ENCODE measurements at regions not wholly inside any gene's neighbourhood (a gene's known extent, or its start where the extent isn't known, plus 50 kb on each side); places are given as distances from the start of the nearest gene placed in this dataset.
A peak's percentile ranks its signal among the peaks of the same experiment; 100 is the strongest.

DNA sequence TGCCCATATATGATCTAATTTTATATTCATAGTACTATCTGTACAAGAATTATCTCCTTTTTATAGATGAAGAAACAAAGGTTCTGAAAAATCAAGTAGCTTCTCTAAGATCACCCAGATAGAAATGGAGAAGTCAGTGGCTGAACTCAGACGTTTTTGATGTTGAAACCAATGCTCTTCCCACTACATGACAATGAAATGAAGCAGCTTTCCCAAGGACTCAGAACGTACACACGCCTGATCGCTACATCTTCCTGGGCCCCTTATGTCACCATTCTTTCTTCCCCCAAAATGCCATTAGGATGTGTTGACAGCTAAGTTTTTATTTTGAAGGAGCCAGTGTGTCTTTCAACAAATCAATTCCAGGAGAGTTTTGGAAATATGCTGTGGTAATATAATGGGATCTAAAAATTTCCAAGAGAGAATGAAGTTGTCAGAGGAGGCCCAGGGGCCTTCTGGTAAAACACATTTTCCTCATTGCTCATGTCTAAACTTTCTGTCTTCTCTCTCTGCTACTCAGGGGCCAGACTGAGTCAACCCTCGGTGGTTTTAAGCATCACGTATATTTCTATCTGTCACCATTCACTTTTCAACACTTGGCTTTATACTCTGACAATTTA lies 98.1 kb upstream of the COL21A1 start:
- no peak for DNase-seq

DNA sequence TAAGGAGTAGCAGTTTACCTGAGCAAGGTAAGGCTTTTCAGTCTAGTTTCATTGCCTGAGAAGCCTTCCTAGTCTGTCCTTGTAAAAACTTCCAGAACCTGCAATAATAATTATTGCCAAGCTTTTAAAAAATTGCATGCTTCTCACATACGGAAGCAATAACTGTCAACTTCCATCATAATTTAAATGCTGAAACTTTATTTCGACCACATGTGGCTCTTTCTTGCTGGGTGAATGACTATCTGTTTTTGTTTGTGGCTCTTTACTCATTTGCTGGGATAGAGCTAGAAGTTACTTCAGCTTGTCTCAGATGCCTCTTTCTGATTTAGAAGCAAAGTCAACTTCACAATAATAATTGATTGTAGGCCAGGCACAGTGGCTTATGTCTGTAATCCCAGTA lies 95.9 kb upstream of the COL21A1 start:
- no peak for DNase-seq

- DNase-seq, result no peak
These were observed 92.1 kb upstream of the COL21A1 start for GRCh38 chr6:56339524-56339923.

GRCh38 chr6:56335726-56336125 lies 88.3 kb upstream of the COL21A1 start:
- no peak for DNase-seq

DNA sequence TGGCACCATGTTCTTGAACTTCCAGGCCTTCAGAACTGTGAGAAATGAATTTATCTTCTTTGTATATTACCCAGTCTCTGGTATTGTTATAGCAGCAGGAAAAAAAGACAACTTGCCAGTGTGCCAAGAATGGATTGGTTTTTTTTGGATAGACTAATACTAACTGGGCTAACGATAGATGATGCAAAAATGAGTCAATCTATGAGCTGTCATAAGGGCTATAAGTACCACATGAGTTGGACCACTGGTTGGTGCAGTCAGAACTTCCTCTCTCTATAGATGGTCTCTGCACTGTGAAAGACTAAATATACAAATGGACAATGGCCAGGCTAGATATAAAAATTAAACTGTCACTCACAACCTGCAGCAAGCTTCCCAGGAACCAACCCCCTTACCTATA lies 87.6 kb upstream of the COL21A1 start:
- DNase-seq, result no peak

DNA sequence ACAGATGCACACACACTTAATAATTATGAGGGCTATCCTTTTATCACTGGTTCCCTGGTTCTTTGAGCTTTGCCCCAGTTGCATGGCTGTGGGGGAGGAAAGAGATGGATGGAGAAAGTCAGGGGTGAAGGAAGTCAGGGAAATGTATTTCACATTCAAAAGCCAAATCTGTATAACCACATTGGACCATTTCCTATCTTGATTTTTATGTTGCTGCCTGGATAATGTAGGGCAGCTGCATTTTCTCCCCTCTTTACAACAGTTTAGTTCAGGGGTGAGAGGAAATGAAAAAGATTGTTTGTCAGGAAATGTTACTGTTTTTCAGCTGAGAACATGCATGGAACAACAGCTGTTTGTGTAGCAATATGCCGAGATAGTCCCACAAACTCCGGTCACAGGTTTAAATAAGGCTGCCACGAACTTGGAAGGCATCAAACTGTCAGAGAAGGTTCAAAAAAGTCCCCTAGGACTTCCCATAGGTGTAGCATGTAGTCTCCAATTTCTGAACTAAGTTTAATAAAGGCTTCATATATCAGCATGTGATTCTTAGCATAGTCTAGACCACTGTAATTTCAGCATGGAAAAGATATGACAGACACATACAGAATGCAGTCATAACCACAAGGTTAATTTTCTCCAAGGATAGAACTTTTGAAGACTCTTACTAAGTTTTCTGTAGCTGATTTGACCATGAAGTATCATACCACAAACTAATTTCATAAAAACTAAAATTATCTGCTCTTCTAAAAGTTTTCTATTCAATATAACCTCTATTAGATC lies 82.1 kb upstream of the COL21A1 start:
- DNase-seq, result no peak

- DNase-seq, result no peak
These were observed 81.3 kb upstream of the COL21A1 start for GRCh38 chr6:56328728-56329090.

DNA sequence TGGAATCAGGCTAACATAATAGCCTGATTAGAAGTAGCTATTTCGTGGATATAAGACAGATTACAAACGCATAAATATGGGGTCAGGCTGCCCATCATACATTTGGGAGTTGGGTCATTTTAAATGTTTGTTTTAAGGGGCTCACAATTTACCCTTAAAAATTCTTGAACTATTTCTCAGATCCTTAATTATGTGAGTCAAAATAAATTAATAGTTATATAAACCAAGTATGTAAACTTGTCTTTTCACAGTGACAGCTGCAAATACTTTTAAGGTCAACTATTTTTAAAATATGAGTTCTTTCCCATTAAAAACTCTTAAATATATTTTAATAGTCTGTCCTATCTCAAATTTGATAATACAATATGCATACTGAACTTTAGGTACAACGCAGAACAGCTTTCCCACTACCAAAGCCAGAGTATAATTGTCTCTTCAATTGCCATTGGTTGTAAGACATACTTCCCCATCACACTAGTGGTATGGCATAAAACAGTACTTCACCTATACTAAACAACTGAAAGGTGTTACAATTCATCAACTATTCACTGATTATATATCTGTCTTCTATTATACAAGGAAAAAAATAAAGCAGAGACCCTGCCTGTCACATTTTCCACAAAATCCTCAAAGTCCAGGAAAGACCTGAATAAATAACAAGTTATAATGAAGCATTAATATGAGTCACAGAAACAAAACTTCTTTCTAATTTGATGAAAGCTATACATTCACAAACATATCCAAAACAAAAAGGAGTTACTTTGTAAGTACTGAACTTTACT lies 80.8 kb upstream of the COL21A1 start:
- DNase-seq, result no peak

DNA sequence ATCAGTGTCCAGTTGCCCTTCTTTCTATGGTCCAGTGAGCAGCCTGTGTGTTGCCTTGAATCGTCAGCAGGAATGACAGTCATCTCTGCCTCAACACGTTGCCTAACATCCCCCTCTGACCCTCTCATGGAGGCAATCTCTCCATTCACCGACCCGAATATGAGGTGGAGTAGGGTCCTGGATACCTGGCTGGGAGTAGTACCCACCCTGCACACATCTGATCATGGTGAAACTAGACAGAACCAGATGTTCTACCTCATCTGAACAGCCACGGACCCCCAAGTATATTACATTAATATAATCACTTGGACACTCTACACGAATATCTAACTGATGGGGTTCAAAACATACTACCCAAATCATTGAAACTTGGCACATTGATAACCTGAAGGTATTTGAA lies 77.0 kb upstream of the COL21A1 start:
- DNase-seq, result no peak

DNA sequence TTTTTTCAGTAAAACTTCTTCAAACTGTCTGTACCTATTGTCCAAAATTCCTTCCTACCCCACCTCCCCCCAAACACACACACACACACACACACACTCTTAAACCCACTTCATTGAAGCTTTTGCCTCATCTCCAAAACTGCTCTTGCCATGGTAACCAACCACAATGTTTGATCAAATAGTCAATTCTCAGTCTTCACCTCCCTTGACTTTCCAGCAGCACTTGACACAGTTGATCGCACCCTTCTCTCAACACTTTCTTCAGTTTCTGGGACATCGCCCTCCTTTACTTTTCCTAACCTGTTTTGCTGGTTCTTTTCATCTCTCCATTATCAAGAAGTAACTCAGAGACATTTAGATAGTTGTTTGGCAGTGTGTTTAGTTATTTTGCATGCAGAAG lies 71.5 kb upstream of the COL21A1 start:
- no peak for DNase-seq

- DNase-seq, result peak; percentile 28
These were observed 67.5 kb upstream of the COL21A1 start for GRCh38 chr6:56314683-56315523.

DNA sequence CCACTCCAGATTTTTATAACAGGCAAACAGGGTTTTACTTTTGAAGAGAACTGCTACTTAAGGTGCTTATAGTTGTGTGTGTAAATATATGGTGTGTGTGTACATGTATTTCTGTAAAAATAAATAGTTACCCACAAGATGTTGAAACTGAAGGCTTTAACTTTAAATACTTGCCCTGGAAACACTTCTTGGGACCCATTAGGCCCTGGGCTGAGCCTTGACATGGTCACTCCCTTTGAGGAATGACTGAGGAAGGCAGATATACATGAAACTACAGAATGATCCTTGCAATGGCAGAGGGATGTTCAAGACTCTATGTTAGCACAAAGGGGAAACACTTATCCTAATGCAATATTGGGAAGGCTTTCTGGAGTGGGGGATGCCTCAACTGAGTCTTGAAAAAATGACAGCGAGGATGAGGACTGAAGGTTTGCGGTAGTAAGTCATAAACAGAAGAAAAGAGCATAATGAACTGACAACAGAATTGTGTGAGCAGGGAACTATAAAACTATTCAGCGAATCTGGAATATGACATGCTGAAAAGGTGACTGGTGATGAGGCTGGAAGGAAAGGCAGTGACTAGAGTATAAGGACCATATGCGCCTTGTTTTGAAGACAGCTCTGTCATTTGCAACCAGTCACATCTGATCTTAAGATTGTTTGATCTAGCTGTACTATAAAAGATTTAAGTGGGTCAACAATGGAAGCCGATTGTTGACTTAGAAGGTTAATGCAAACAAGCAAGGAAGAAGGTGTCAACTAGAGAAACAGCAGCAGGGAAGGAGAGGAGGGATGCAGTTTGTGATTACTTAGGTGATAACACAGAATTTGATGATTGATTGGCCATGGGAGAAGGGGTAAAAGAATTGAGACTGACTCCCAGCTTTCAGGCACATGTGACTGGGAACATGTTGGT lies 64.4 kb upstream of the COL21A1 start:
- no peak for DNase-seq

GRCh38 chr6:56311061-56311460 lies 63.7 kb upstream of the COL21A1 start:
- no peak for DNase-seq

DNA sequence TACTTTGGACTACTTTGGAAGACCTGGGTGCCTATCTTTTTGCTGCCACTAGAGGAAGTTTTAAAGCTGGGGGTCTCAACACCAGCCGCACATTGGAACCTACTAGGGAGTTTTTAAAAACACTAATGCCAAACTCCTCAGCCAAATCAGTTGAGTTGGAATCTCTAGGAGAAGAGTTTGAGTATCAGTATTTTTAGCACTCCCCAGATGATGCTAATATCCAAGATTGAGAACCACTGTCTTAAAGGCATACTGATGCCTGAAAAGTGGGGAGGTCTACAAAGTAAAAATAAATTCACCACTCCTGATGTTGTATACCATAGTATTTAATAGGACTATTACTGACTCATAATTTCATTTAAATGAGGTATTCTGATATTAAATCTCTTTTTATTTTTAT lies 62.9 kb upstream of the COL21A1 start:
- DNase-seq, result no peak

DNA sequence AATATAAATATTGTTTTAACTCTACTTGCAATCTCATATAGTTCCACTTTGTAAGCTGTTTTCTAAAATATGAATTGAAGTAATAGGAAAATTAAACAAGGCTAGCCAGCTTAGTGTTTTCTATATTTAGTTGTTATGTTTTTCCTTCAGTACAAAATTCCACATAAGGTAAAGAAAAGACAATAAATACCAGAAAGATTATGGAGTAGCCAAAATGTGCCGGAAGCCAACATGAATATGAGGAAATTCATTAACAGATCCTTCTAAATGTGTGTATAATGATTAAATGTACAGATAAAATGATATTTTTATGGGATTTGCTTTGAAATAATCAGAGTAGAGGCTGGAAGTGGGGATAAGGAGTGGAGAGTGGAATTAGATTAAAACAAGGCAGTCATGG lies 52.5 kb upstream of the COL21A1 start:
- no peak for DNase-seq

DNA sequence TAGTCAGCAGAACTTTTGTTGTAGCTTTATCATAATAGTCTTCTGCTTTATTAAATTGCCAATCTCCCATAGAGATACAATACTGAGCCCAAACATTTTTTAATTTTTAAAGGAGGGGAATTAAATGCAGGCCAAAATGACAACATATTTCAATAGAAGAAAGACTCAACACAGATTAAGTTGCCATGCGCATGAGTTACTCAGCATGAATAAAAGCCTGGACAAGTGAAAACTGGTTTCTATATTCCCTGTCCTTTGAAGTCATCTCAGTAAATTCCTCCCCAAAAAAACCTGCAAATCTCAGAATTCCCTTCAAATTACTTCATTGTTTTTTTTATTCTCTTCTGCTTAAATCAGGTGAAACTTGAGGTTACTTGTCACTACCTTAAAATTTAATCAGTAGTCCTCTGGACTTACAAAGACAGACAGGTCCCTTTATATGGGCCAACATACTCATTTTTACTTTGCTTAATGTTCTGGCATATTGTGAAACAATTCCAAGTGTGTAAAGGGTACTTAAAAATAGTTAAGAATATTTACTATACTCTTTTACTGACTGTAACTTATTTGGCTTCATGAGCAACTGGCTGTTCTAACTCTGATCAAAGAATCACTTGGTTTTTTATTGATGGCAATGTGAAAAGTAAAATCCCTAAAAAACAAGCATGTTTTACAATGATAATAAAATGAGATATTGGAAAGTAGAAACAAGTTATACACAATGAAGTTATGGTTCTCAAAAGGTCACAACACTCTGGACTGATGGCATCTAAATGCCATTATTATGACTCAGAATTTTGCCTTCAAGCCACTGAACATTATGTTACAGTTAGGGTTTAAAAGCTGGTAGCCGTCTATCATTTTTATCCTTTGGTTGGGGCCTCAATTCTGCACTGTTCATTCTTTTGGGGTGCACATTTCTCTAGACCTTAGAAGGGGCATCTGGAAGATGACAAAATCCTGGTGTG lies 49.9 kb upstream of the COL21A1 start:
- no peak for DNase-seq
